Fibroblast of skin of right biceps (primary cell): ENCODE measurements at regions not wholly inside any gene's neighbourhood (a gene's known extent, or its start where the extent isn't known, plus 50 kb on each side); places are given as distances from the start of the nearest gene placed in this dataset.
"Not testable (repeated sequence)": the region's sequence is repeated elsewhere in the genome, so short reads cannot be mapped to it uniquely, and the experiment has no call there.

Experiments used
- DNase-seq: peaks from one replicate; pipeline ENCODE4 v3.0.0-alpha.2; 2013

GRCh38 chr4:114383067-114383466 is 215.5 kb upstream of the UGT8 start:
- DNase-seq = peak; percentile 46

DNA sequence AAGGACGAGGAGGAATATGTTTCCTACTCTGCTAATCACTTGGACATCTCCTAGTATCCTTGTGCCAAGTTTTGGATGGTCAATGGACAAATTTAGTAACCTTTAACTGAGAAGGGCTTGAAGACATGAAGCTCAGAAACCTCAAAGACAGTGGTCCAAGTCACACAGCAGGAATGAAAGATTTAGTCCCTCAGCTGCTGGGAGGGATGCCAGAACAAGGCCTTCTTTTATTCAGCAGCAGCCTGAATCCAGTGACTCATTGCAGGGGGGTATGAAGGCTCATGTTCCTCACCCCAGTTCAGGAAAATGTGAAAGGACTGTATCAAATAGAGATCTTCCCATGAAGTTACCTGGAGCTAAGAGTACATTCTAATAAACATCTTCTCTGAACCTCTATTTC is 214.9 kb upstream of the UGT8 start:
- DNase-seq = peak; percentile 96

GRCh38 chr4:114384629-114385028 is 214.0 kb upstream of the UGT8 start:
- peak; percentile 60 for DNase-seq

- DNase-seq = no peak
Measured at GRCh38 chr4:114385195-114385985, 213.2 kb upstream of the UGT8 start.

DNA sequence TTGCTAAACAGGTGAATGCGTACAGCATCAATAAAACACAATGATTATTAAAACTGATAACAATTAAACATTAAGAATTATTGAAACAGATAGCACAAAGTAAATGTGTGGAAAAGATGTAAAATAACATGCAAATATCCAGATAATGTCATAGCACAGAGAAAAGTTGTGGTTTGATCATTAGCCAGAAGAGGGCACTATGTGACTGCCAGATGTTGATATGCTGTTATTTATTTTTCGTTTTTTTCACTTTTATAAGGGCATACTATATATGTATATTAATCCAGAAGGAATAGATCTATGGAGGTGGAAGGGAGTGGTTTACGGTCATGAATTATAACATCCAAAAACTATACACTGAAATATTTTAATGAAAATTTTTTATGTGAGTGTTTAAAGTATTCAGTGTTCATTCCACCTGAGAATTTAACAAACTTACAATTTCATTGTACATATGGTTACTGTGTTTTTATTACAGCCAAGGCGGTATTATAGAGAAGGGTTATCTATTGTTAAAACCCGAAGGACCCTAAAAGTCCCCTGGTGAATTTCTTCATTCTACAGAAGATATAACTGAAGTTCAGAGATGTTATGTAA is 211.9 kb upstream of the UGT8 start:
- peak; percentile 42 for DNase-seq

DNA sequence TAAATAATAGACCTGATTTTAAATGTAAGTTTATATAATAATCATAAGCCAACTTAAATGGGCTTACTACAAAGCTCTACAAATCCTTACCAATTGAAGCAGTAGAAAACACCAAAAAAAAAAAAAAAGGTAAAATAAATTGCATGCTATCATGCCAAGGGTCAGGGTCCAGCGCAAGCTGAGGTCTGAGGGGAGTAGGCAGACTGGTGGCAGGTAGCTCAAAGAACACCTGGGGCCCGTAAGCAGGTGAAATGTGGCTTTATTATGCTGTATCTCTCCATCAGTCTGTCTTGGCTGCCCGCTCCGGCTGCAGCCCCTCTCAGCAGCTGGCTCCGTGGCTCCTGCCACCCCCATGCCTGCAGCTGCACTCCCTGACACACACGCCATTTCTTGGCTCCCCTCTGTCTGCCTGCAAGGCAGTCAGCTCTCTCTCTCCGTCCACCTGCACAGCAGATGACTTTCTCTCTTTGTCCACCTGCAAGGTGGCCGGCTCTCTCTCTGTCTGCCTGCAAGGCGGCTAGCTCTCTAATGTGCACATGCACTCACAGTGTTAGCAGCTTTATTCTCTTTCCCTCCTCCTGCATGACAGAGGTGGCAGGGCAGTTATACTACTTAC is 209.4 kb upstream of the UGT8 start:
- no peak for DNase-seq

- DNase-seq = no peak
Measured at GRCh38 chr4:114393295-114394038, 205.1 kb upstream of the UGT8 start.

DNA sequence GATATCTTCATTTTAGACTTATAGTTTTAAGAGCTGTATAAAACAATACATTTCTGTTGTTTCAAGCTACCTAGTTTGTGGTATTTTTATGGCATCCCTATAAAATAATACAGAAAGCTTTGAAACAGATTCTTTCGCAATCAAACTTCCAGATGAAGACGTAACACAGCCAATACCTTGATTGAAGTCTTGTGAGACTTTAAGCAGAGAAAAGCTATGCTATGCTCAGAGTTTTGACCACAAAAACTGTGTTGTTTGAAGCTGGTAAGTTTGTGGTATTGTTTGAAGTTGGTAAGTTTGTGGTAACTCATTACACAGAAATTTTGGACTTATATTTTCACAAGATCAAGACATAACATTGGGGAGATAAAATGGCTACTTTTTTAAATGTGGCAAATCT is 201.8 kb upstream of the UGT8 start:
- DNase-seq = no peak

DNA sequence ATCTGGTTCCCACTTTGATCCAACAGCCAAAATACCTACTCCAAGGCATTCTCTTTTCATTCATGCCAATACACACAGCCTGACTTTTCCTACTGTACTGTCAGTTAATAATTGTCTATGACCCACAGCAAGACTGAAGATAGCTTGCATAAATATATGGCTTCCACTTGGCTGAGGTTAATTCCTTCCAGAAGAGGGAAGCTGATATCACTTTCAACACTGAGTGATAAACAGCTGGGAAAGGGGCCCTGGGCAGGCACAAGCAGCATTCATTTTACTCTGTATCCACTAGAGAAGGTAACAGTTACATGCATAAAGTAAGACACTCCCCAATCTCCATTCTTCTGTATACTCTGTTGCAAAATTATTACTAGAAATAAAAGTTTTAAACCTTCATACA is 200.2 kb upstream of the UGT8 start:
- no peak for DNase-seq

DNA sequence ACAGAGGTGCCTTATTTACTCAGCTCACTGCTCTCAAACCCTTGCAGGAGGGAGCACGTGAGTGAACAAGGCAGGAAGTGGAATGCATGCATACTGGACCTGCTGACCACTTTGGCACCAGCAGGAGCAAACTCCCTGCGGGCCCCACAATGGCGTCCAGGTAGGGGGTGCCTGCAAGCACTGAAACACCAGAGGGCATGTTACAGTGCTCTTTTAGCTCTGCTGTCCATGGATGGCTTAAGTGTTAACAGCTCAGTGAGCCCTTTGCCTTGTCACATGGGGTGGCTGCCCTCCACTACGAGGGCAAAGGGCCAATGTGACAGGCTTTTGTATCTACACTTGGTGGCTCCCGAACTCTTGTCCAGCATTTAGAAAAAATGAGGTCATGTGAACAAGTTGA is 199.5 kb upstream of the UGT8 start:
- DNase-seq = no peak

DNA sequence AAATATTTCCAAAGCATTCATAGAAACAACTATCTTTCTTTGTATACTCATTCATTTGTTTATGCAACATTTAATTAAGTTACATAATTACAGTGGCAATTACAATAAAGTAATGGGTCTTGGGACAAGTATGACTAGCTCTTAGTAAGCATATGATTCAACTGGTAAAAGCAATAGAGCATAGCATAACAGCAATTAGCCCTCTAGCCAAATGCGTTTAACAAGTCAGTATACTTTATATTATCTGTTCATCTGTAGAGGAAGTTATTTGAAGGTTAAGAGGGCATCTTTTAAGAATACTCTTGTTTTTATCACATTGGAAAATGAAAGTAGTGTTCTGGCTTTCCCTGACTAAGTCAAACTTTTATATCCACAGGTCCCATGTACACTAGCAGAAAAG is 198.1 kb upstream of the UGT8 start:
- no peak for DNase-seq

DNA sequence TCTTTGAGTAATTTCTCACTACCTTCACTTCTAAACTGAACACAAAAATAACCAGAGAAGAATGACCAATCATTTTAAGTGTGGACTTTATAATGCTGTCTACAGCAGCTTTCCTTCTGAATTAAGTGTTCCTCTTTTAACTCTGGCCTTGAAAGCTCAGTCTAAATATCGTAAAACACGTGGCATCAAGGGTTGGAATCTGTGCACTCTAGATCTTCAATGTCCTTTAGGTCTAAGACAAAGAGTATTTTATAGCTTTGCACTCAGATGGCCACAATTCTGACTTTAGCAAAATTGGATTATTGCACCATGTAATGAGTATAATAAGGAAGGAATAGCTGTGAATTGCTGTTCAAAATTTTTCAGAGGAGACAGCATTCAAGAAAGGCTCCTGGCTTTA is 197.1 kb upstream of the UGT8 start:
- DNase-seq = no peak

DNA sequence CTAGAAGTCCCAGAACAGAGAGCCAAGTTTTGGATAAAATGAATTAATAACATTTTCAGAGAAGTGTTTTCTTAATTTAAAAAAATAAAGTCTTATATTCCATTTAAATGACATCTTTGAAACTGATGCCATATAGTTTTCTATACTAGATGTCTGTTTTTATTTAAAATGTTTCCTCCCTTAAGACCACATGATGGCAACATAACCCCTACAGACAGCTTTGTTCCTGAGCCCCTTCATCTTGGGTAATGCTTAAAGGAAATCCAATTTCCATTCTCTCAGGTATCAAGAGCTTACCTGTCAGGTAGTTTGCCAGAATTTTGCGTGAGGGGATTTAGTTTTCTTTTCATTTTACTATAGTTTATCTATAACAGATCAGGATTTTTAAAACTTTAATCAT is 181.4 kb upstream of the UGT8 start:
- no peak for DNase-seq

DNA sequence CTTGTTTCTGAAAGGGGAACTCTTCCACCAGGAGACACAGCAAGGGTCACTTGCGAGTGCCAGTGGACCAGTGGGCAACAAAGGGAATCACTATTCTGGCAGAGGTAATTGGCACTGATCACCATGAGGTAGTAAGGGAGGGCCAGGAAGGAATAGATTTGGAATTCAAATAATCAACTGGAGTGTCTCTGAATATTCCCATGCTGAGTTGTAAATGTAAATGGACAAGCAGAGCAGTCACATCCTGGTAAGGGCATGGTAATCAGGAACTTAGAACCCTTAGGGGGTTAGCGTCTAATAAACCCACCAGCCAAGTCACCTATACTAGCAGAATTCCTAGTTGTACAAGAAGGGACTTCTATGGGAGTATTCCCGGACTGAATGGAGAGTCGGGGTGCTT is 178.5 kb upstream of the UGT8 start:
- DNase-seq = no peak

GRCh38 chr4:114423582-114423981 is 175.0 kb upstream of the UGT8 start:
- DNase-seq = no peak

DNA sequence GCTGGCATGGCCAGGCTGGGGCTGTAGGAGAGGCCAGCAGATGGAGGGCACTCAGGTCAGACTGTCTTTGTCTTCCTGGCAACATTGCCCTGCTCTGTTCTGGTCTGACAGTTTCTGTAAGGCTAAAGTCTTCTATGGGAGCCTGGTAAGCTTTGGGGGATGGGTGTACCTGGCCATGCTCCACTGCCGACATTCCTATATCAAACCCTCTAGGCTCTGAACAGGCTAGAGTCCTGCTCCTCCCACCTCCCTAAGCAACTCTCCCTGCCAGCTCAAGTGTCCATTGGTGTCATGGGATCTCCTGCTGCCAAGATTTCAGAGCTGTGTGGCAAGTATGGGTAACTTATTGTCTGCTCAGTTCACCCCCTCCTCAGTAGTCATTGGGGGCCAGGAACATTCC is 163.5 kb upstream of the UGT8 start:
- no peak for DNase-seq

- no peak for DNase-seq
Measured at GRCh38 chr4:114442856-114443255, 155.8 kb upstream of the UGT8 start.

DNA sequence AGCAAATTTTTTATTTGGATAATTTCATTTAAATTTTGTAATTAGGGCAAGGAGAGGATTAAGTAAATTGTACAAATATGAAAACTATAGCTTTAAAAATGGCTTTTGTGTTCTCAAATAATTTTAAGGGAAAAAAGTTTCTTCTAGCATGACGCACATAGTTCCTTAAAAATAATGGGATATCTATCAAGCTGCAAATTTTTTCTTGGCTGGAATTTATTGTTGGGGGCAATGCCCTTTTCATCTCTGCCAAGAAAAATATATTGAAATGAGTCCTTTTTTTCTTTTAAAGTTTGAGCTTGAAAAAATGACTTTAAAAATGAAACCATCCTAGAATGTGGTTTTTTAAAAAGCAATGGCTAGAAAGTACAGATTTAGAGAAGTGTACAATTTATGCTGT is 154.4 kb upstream of the UGT8 start:
- DNase-seq = no peak

DNA sequence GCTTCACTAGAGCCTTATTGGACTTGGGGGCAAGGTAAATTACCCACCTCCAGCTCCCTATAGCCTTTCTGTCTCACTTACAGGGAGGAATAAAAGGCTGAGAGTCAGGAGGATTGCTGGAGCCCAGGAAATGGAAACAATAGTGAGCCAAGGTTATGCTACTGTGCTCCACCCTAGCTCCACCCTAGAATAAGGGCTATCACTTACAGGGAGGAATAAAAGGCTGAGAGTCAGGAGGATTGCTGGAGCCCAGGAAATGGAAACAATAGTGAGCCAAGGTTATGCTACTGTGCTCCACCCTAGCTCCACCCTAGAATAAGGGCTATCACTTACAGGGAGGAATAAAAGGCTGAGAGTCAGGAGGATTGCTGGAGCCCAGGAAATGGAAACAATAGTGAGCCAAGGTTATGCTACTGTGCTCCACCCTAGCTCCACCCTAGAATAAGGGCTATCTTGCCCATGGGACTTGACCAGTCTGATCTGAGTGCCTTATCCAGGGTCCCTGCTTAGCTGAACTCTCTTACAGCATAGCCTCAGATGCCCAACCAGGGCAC is 150.6 kb upstream of the UGT8 start:
- DNase-seq = not testable (repeated sequence)

DNA sequence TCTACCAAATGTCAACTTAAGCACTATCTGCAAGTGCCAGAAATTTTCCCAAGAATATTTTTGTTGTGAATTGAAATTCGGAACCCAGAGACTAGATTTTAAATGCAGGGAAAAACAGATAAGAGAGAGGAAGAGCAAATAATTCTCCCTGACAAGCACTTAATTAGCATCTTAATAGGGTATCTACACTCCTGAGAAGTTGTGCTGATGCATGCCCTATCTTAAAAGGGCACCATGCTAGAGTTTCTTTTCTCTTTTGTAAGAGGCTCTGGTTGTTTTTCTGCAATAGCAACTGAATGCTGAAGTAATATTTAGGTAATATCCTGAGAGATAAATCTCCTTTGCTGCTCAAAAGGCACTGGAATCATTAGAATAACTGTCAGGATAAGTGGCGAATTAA is 139.9 kb upstream of the UGT8 start:
- DNase-seq = no peak

DNA sequence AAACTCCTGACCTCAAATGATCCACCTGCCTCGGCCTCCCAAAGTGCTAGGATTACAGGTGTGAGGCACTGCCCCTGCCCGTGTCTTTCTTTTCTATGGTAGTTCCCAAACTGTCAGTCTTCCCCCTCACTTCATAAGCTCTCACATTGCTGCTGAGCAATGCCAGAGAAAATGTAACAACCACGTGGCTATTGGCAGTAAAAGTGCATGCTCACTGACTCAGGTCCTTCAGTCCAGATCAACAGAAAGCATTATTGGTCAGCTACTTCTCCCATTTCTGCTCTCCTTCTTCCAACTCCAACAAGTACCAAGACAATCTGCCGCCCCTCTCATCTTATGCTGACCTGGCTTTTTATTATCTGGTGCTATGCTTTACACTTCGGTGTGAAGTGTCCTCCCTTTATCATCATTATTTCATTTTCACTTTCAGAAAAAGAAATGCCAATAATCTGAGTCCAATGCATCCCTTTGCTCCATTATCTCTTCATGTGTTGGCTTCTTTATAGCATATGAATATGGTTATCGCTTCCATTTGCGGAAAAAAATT is 133.8 kb upstream of the UGT8 start:
- no peak for DNase-seq

DNA sequence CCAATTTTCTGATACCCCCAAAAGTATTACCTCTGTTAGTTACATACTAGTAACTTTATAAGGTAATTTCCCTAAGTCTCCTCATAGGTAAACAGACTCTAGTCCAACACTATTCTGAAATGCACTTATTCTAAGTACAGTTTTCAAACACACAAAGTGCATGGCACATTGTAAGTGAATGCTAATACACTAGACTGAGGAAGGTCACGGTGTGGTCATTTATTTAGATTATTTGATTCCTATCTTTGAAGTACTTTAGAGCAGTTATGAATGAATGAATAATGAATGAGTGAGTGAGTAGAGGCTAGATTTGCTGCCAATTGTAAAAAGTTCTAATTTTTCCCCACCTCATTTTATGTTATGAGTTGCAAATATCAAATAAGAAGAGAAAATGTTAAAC is 132.8 kb upstream of the UGT8 start:
- DNase-seq = no peak

DNA sequence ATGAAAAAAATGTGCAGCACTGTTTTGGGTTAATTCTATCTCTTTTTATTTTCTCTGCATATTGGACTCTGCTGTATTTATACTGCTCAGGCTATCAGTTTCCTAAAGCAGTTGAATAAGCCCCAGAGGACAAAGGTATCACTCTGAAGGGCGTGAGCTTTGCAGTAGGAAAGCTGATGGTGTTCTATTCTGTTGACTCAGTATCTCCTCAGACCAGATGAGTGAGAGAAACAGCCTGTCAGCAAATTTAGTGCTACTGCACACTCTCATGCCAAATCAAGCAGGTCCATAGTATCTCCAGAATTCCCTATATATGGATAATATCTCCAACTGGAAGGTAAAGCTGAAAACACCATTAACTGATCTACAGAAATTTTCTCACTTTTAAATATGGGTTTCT is 132.3 kb upstream of the UGT8 start:
- DNase-seq = no peak
